GM18867 (cell line): ENCODE measurements at regions not wholly inside any gene's neighbourhood (a gene's known extent, or its start where the extent isn't known, plus 50 kb on each side); places are given as distances from the start of the nearest gene placed in this dataset.
"Not testable (repeated sequence)": the region's sequence is repeated elsewhere in the genome, so short reads cannot be mapped to it uniquely, and the experiment has no call there.

Experiments
- ATAC-seq: cut with Tn5 transposase; IDR thresholded peaks from one replicate; pipeline ENCODE4 v1.9.1; 2021; ENCODE audit warnings: mild to moderate bottlenecking, moderate library complexity; ENCODE audit not compliant: unreplicated experiment

- ATAC-seq = no peak
Measured at GRCh38 chr12:89769483-89769818, 60.8 kb upstream of the ATP2B1 start.

GRCh38 chr12:89768586-89769482 lies 60.2 kb upstream of the ATP2B1 start:
- ATAC-seq = no peak

- peak; percentile 83 for ATAC-seq
Measured at GRCh38 chr12:89765959-89766824, 57.6 kb upstream of the ATP2B1 start.

- ATAC-seq = not testable (repeated sequence)
Measured at GRCh38 chr12:89764164-89764563, 55.5 kb upstream of the ATP2B1 start.

GRCh38 chr12:89762498-89763170 lies 54.0 kb upstream of the ATP2B1 start:
- no peak for ATAC-seq

GRCh38 chr12:89760783-89761182 lies 52.1 kb upstream of the ATP2B1 start:
- peak; percentile 35 for ATAC-seq
